ENCODE measurements at regions not wholly inside any gene's neighbourhood (a gene's known extent, or its start where the extent isn't known, plus 50 kb on each side); places are given as distances from the start of the nearest gene placed in this dataset.

- intact Hi-C loops (cut with DNase I; ENCODE audit: low total_unique reads), result no loop called here
- Histone ChIP-seq H3K9me3 (peaks cover 0 to 7% of the 10 kb centered on the region in 2 donors), H3K27ac (no peak overlapping the region), H3K36me3 (peaks cover 3% of the 10 kb centered on the region), H3K4me1 (no peaks in the 10 kb centered on the region), H3K27me3 (no peaks in the 10 kb centered on the region), H3K4me3 (no peak overlapping the region)
- DNase-seq (ENCODE audit: low spot score in 2 of 2), result no peak
- TF ChIP-seq POLR2AphosphoS5 (IDR thresholded peaks at IDR 0.05), result no peak
Measured at GRCh38 chr5:27341342-27341741, 303.0 kb upstream of the CDH9 start.

- Histone ChIP-seq H3K9me3 (peaks cover 0 to 7% of the 10 kb centered on the region in 2 donors), H3K4me3 (no peak overlapping the region), H3K4me1 (no peaks in the 10 kb centered on the region), H3K27me3 (no peaks in the 10 kb centered on the region), H3K27ac (no peak overlapping the region), H3K36me3 (peaks cover 1% of the 10 kb centered on the region)
- intact Hi-C loops (cut with DNase I; ENCODE audit: low total_unique reads), result no loop called here
- no peak for DNase-seq (ENCODE audit: low spot score in 2 of 2)
- TF ChIP-seq POLR2AphosphoS5 (IDR thresholded peaks at IDR 0.05) (no peak), CTCF (IDR thresholded peaks at IDR 0.05) (no peak), POLR2A (IDR thresholded peaks at IDR 0.05) (no peak)
Measured at GRCh38 chr5:27336817-27337216, 298.4 kb upstream of the CDH9 start.

DNA sequence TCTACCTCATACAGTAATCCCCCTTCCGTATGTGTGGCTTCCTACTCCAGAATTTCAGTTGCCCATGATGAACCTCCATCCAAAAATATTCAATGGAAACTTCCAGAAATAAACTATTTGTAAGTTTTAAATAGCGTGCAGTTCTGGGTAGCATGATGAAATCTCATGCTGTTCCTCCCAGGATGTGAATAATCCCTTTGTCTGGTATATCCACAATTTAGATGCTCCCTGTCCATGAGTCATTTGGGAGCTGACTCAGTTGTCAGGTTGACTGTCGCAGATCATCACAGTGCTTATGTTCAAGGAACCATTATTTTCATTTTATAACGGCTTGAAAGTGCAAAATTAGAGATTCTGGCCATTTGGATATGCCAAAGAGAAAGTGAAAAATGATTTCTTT, 290.1 kb upstream of the CDH9 start:
- Histone ChIP-seq H3K9me3 (peaks cover 0 to 3% of the 10 kb centered on the region in 2 donors), H3K36me3 (no peaks in the 10 kb centered on the region), H3K4me3 (no peak overlapping the region), H3K4me1 (no peaks in the 10 kb centered on the region), H3K27ac (no peak overlapping the region), H3K27me3 (no peaks in the 10 kb centered on the region)
- no peak for DNase-seq (ENCODE audit: low spot score in 2 of 2)
- TF ChIP-seq POLR2A (IDR thresholded peaks at IDR 0.05), result no peak
- no peak for TF ChIP-seq POLR2AphosphoS5 (IDR thresholded peaks at IDR 0.05)
- no peak for TF ChIP-seq CTCF (IDR thresholded peaks at IDR 0.05)
- intact Hi-C loops (cut with DNase I; ENCODE audit: low total_unique reads), result no loop called here

DNA sequence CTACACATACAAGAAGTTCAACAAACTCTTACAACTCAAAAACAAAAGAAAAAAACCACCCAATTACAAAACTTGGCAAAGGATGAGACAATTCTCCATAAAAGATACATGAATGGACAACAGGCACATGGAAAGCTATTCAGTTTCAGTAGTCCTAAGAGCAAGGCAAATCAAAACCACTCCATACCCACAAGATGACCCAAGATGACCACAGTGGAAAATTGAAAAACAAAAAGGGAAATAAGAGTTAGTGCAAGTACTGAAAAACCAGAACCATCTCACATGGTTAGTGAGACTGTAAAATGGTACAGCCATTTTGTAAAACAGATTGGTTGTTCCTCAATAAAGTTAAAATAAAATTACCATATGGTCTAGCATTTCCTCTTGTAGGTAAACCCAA, 287.1 kb upstream of the CDH9 start:
- H3K9me3 ChIP-seq, result no peaks in the 10 kb centered on the region
- no peak for DNase-seq (ENCODE audit: low spot score in 2 of 2)
- H3K27me3 ChIP-seq, result no peaks in the 10 kb centered on the region
- no peak overlapping the region for H3K27ac ChIP-seq
- H3K4me3 ChIP-seq, result no peak overlapping the region
- intact Hi-C loops (cut with DNase I; ENCODE audit: low total_unique reads), result no loop called here
- no peaks in the 10 kb centered on the region for H3K4me1 ChIP-seq
- no peaks in the 10 kb centered on the region for H3K36me3 ChIP-seq
- TF ChIP-seq POLR2A (IDR thresholded peaks at IDR 0.05), result no peak
- TF ChIP-seq CTCF (IDR thresholded peaks at IDR 0.05), result no peak
- TF ChIP-seq POLR2AphosphoS5 (IDR thresholded peaks at IDR 0.05), result no peak

DNA sequence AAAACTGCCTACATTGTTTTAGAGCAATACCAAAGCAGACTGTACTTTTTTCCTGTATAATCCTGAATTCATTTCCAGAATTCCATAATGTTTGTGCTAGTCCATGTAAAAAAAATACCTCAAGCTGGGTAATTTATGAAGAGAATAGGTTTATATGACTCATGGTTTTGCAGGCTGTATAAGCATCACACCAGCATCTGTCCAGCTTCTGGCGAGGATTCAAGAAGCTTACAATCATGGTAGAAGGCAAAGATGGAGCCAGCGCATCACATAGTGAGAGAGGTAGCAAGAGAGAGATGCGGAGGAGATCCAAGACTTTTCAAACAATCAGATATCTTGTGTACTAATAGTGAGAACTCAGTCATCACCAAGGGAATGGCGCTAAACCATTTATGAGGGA, 280.3 kb upstream of the CDH9 start:
- H3K36me3 ChIP-seq, result no peaks in the 10 kb centered on the region
- no peak for DNase-seq (ENCODE audit: low spot score in 2 of 2)
- H3K27me3 ChIP-seq, result no peaks in the 10 kb centered on the region
- no peaks in the 10 kb centered on the region for H3K9me3 ChIP-seq
- no peaks in the 10 kb centered on the region for H3K4me1 ChIP-seq
- intact Hi-C loops (cut with DNase I; ENCODE audit: low total_unique reads), result no loop called here
- H3K27ac ChIP-seq, result no peak overlapping the region
- TF ChIP-seq POLR2AphosphoS5 (IDR thresholded peaks at IDR 0.05) (no peak), CTCF (IDR thresholded peaks at IDR 0.05) (no peak), POLR2A (IDR thresholded peaks at IDR 0.05) (no peak)
- no peak overlapping the region for H3K4me3 ChIP-seq

GRCh38 chr5:27316271-27316650, 277.9 kb upstream of the CDH9 start:
- TF ChIP-seq CTCF (IDR thresholded peaks at IDR 0.05), result no peak
- TF ChIP-seq POLR2AphosphoS5 (IDR thresholded peaks at IDR 0.05), result no peak
- TF ChIP-seq POLR2A (IDR thresholded peaks at IDR 0.05), result no peak
- no peaks in the 10 kb centered on the region for H3K36me3 ChIP-seq
- no peak overlapping the region for H3K4me3 ChIP-seq
- no peaks in the 10 kb centered on the region for H3K4me1 ChIP-seq
- no peak overlapping the region for H3K27ac ChIP-seq
- no peaks in the 10 kb centered on the region for H3K9me3 ChIP-seq
- H3K27me3 ChIP-seq, result no peaks in the 10 kb centered on the region
- no peak for DNase-seq (ENCODE audit: low spot score in 2 of 2)
- intact Hi-C loops (cut with DNase I; ENCODE audit: low total_unique reads), result no loop called here
